Lower leg skin (tissue), 3 donors: ENCODE measurements at regions not wholly inside any gene's neighbourhood (a gene's known extent, or its start where the extent isn't known, plus 50 kb on each side); places are given as distances from the start of the nearest gene placed in this dataset.

ENCODE experiments used
- POLR2A ChIP-seq, 2 donors: fragments of 450-650 bp; IDR thresholded peaks; one replicate each; pipeline ENCODE4 v1.6.1; 2016 to 2017; ENCODE audit warnings: antibody characterized with exemption in 2 of 2, mild to moderate bottlenecking in 1 of 2, moderate library complexity in 1 of 2
- TF ChIP-seq, protein P1 (sequence below), 3 donors: fragments of 450-650 bp; IDR thresholded peaks; one replicate each; pipeline ENCODE4 v1.5.1; 2016; ENCODE audit warnings: antibody characterized with exemption in 3 of 3, mild to moderate bottlenecking in 3 of 3, moderate library complexity in 2 of 3

DNA sequence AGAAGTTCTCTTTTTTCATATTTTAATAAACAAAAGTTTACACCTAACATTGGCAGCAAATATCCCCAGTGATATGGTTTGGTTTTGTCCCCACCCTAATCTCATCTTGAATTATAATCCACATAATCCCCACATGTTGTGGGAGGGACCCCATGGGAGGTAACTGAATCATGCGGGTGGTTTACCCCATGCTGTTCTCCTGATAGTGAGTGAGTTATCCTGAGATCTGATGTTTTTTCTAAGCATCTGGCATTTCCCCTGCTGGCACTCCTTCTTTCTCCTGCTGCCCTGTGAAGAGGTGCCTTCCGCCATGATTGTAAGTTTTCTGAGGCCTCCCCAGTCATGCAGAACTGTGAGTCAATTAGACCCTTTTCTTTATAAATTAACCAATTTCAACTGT, 214.7 kb downstream of the SLITRK1 start:
- TF ChIP-seq, protein P1, sequence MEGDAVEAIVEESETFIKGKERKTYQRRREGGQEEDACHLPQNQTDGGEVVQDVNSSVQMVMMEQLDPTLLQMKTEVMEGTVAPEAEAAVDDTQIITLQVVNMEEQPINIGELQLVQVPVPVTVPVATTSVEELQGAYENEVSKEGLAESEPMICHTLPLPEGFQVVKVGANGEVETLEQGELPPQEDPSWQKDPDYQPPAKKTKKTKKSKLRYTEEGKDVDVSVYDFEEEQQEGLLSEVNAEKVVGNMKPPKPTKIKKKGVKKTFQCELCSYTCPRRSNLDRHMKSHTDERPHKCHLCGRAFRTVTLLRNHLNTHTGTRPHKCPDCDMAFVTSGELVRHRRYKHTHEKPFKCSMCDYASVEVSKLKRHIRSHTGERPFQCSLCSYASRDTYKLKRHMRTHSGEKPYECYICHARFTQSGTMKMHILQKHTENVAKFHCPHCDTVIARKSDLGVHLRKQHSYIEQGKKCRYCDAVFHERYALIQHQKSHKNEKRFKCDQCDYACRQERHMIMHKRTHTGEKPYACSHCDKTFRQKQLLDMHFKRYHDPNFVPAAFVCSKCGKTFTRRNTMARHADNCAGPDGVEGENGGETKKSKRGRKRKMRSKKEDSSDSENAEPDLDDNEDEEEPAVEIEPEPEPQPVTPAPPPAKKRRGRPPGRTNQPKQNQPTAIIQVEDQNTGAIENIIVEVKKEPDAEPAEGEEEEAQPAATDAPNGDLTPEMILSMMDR (IDR thresholded peaks at IDR 0.05): no peak
- no peak for TF ChIP-seq POLR2A (IDR thresholded peaks at IDR 0.05)
